ENCODE measurements at regions not wholly inside any gene's neighbourhood (a gene's known extent, or its start where the extent isn't known, plus 50 kb on each side); places are given as distances from the start of the nearest gene placed in this dataset.

- CTCF ChIA-PET (ENCODE audit: low intra/inter-chr PET ratio, low total read pairs) = no interaction called here
- no peak overlapping the region for H2AFZ ChIP-seq (ENCODE audit: low read length)
- TF ChIP-seq FOSL2 (CRISPR knock-in tag; IDR thresholded peaks at IDR 0.05) (no peak), ZBTB8A (CRISPR knock-in tag; IDR thresholded peaks at IDR 0.05; ENCODE audit: borderline replicate concordance, low read depth) (no peak), ZNF597 (CRISPR knock-in tag; IDR thresholded peaks at IDR 0.05) (no peak), ZFP90 (CRISPR knock-in tag; IDR thresholded peaks at IDR 0.05; ENCODE audit: borderline replicate concordance) (no peak), FIP1L1 (IDR thresholded peaks at IDR 0.05; ENCODE audit: borderline replicate concordance, insufficient read depth, low read depth, low read length) (no peak), IKZF5 (CRISPR knock-in tag; IDR thresholded peaks at IDR 0.05) (no peak), JUNB (CRISPR knock-in tag; IDR thresholded peaks at IDR 0.05; ENCODE audit: borderline replicate concordance) (no peak), NRL (CRISPR knock-in tag; IDR thresholded peaks at IDR 0.05; ENCODE audit: borderline replicate concordance) (no peak), TP53 (CRISPR knock-in tag; conservative IDR thresholded peaks at IDR 0.05) (no peak), ZFP1 (CRISPR knock-in tag; IDR thresholded peaks at IDR 0.05) (no peak)
These were observed 457.6 kb upstream of the GRAMD2B start for GRCh38 chr5:125965577-125965976.

More at GRCh38 chr5:125965577-125965976, 457.6 kb upstream of the GRAMD2B start:
- Histone ChIP-seq H3K9me3 (ENCODE audit: low read length) (peaks cover 14% of the 10 kb centered on the region; the same call in 1 of the 2 replicates), H3K79me2 (ENCODE audit: insufficient read depth, low read length) (no peaks in the 10 kb centered on the region), H3K36me3 (replicated peaks in 1 of 2; ENCODE audit: control insufficient read depth in 1 of 2, insufficient read depth in 2 of 2, low read length in 2 of 2) (no peaks in the 10 kb centered on the region), H3K27ac (ENCODE audit: extremely low read length, insufficient read depth, low read length) (no peak overlapping the region), H3K27me3 (ENCODE audit: control insufficient read depth in 1 of 2, insufficient read depth in 2 of 2, low read length in 2 of 2) (no peaks in the 10 kb centered on the region), H3K4me1 (ENCODE audit: insufficient read depth, low read length) (no peaks in the 10 kb centered on the region), H3K4me3 (replicated peaks in 1 of 3; ENCODE audit: insufficient read depth in 1 of 3, low read depth in 2 of 3, low read length in 3 of 3) (no peak overlapping the region), H3K9ac (ENCODE audit: insufficient read depth, low read depth, low read length) (no peak overlapping the region), H4K20me1 (ENCODE audit: insufficient read depth, low read length) (no peaks in the 10 kb centered on the region), H3K4me2 (ENCODE audit: low read depth, low read length) (no peak overlapping the region)
- POLR2A ChIA-PET = no interaction called here
- FAIRE-seq (no peak), DNase-seq (ENCODE audit: low spot score) (no peak), ATAC-seq (no peak)
- 0% methylated on average over 4 of the region's 4 CpGs for WGBS (ENCODE audit: low lambda C conversion rate)
- in situ Hi-C loops (cut with HindIII; ENCODE audit: extremely low pct_ligation_motif_present, low pct_unique_long_range_greater_than_20kb) = no loop called here
- no TSS peak for BruUV-seq (replicated peaks)
- intact Hi-C loops (cut with micrococcal nuclease; ENCODE audit: unreplicated experiment) = no loop called here

Measured in HepG2 (cell line).